SH-SY5Y (cell line): ENCODE measurements at regions not wholly inside any gene's neighbourhood (a gene's known extent, or its start where the extent isn't known, plus 50 kb on each side); places are given as distances from the start of the nearest gene placed in this dataset.

ENCODE experiments used
- GATA2 ChIP-seq: IDR thresholded peaks from 2 replicates; pipeline ENCODE4 v1.6.1; 2011; ENCODE audit warnings: mild to moderate bottlenecking, low read depth, low read length
- GATA3 ChIP-seq: IDR thresholded peaks from 2 replicates; pipeline ENCODE4 v1.6.1; 2011; ENCODE audit warnings: low read depth, mild to moderate bottlenecking, low read length, moderate library complexity

DNA sequence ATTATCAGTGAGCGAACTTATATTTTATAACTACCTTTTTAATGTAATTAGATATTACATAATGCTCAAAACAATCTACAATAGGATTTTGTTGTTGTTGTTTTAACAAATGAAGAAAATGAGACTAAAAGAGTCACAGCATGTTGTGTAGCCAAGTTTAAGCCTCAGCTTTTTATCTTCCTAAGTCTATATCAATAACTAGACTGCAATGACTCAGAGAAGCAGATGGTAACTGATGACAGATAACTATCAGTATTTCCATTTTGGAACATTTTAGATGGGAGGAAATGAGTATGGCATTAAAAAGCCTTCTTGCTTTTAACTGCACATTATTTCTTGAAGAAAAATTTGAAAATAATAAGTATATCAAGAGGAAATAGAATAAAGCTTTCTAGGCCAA, 825.2 kb downstream of the SLITRK1 start:
- TF ChIP-seq GATA3 (no peak), GATA2 (no peak)
